Fibroblast of the aortic adventitia (primary cell): ENCODE measurements at regions not wholly inside any gene's neighbourhood (a gene's known extent, or its start where the extent isn't known, plus 50 kb on each side); places are given as distances from the start of the nearest gene placed in this dataset.

Source experiments
- DNase-seq: peaks from one replicate; pipeline ENCODE4 v3.0.0-alpha.2; 2010; ENCODE audit warnings: low read depth
- H3K4me3 ChIP-seq: 2 replicates; pipeline ENCODE4 v1.5.1; 2011; ENCODE audit warnings: low read depth, mild to moderate bottlenecking, control low read depth, low read length, moderate library complexity
- CTCF ChIP-seq: IDR thresholded peaks from 2 replicates; pipeline ENCODE4 v1.5.1; 2011; ENCODE audit warnings: mild to moderate bottlenecking, low read length, control low read depth, inconsistent platforms; ENCODE audit not compliant: insufficient read depth

GRCh38 chr20:61031101-61031830, 220.8 kb upstream of the CDH4 start:
- no peak for TF ChIP-seq CTCF
- H3K4me3 ChIP-seq, result no peak overlapping the region

GRCh38 chr20:61037498-61037897, 214.6 kb upstream of the CDH4 start:
- TF ChIP-seq CTCF, result no peak
- DNase-seq, result no peak
- H3K4me3 ChIP-seq, result no peak overlapping the region

More at GRCh38 chr20:61031101-61031830, 220.8 kb upstream of the CDH4 start:
- no peak for DNase-seq

GRCh38 chr20:61041481-61041880, 210.6 kb upstream of the CDH4 start:
- no peak overlapping the region for H3K4me3 ChIP-seq
- DNase-seq, result no peak
- TF ChIP-seq CTCF, result no peak

- DNase-seq, result no peak
- H3K4me3 ChIP-seq, result no peak overlapping the region
- TF ChIP-seq CTCF, result no peak
Observed at GRCh38 chr20:61042506-61043385, 209.3 kb upstream of the CDH4 start.

- DNase-seq, result no peak
- no peak for TF ChIP-seq CTCF
- no peak overlapping the region for H3K4me3 ChIP-seq
Observed at GRCh38 chr20:61043681-61044080, 208.4 kb upstream of the CDH4 start.

GRCh38 chr20:61044499-61044898, 207.6 kb upstream of the CDH4 start:
- no peak overlapping the region for H3K4me3 ChIP-seq
- no peak for TF ChIP-seq CTCF
- no peak for DNase-seq
